ENCODE measurements at regions not wholly inside any gene's neighbourhood (a gene's known extent, or its start where the extent isn't known, plus 50 kb on each side); places are given as distances from the start of the nearest gene placed in this dataset.

- Histone ChIP-seq H3K4me2 (no peak overlapping the region), H3K27ac (no peak overlapping the region), H3K9me3 (no peaks in the 10 kb centered on the region), H3K4me1 (no peaks in the 10 kb centered on the region), H3K4me3 (no peak overlapping the region)
- DNase-seq (ENCODE audit: low read depth in 1 of 2, low spot score in 1 of 2), result no peak
- POLR2A ChIA-PET, result no interaction called here
- FAIRE-seq, result no peak
- WGBS (ENCODE audit: missing lambda C conversion rate), result 5% methylated on average over 4 of the region's 4 CpGs
- CTCF ChIA-PET, result no interaction called here
- ATAC-seq, result no peak
- TF ChIP-seq MYC (IDR thresholded peaks at IDR 0.05; ENCODE audit: borderline replicate concordance, low read length) (no peak), KDM5A (IDR thresholded peaks at IDR 0.05) (no peak), ZNF302 (CRISPR knock-in tag; IDR thresholded peaks at IDR 0.05) (no peak), JUN (IDR thresholded peaks at IDR 0.05) (no peak), BCL3 (IDR thresholded peaks at IDR 0.05) (no peak), HDAC2 (IDR thresholded peaks at IDR 0.05) (no peak), ZC3H11A (IDR thresholded peaks at IDR 0.05) (no peak), ZSCAN20 (CRISPR knock-in tag; IDR thresholded peaks at IDR 0.05) (no peak), HOXB13 (CRISPR knock-in tag; IDR thresholded peaks at IDR 0.05; ENCODE audit: low read depth) (no peak), REST (IDR thresholded peaks at IDR 0.05) (no peak), HOXB5 (CRISPR knock-in tag; IDR thresholded peaks at IDR 0.05) (no peak), POLR2A (IDR thresholded peaks at IDR 0.05; ENCODE audit: low read length) (no peak)
Measured at GRCh38 chr15:19992428-19992827, 549.2 kb downstream of the GOLGA6L6 start.

- DNase-seq (ENCODE audit: low read depth in 1 of 2, low spot score in 1 of 2), result no peak
- FAIRE-seq, result no peak
- Histone ChIP-seq H3K9me3 (no peaks in the 10 kb centered on the region), H3K4me1 (no peaks in the 10 kb centered on the region), H3K4me2 (no peak overlapping the region), H3K27ac (no peak overlapping the region), H3K4me3 (no peak overlapping the region)
- 3% methylated on average over 5 of the region's 5 CpGs for WGBS (ENCODE audit: missing lambda C conversion rate)
- CTCF ChIA-PET, result no interaction called here
- POLR2A ChIA-PET, result no interaction called here
- ATAC-seq, result no peak
- no peak for TF ChIP-seq BCL3 (IDR thresholded peaks at IDR 0.05)
- no peak for TF ChIP-seq CHD4 (IDR thresholded peaks at IDR 0.05; ENCODE audit: borderline replicate concordance)
- TF ChIP-seq CEBPB (IDR thresholded peaks at IDR 0.05), result no peak
- TF ChIP-seq KDM1A (IDR thresholded peaks at IDR 0.05; ENCODE audit: low read depth), result no peak
- no peak for TF ChIP-seq PBX3 (IDR thresholded peaks at IDR 0.05)
- no peak for TF ChIP-seq ZSCAN20 (CRISPR knock-in tag; IDR thresholded peaks at IDR 0.05)
- TF ChIP-seq HOXB5 (CRISPR knock-in tag; IDR thresholded peaks at IDR 0.05), result no peak
- no peak for TF ChIP-seq HES2 (IDR thresholded peaks at IDR 0.05)
- TF ChIP-seq HOXA7 (CRISPR knock-in tag; IDR thresholded peaks at IDR 0.05), result no peak
- no peak for TF ChIP-seq HOXB13 (CRISPR knock-in tag; IDR thresholded peaks at IDR 0.05; ENCODE audit: low read depth)
- no peak for TF ChIP-seq SMC3 (IDR thresholded peaks at IDR 0.05)
- TF ChIP-seq TFCP2L1 (CRISPR knock-in tag; IDR thresholded peaks at IDR 0.05), result no peak
- no peak for TF ChIP-seq ELK1 (IDR thresholded peaks at IDR 0.05; ENCODE audit: low read depth, low read length)
- TF ChIP-seq JUNB (IDR thresholded peaks at IDR 0.05), result no peak
- no peak for TF ChIP-seq HEYL (CRISPR knock-in tag; IDR thresholded peaks at IDR 0.05)
- TF ChIP-seq CBX2 (IDR thresholded peaks at IDR 0.05; ENCODE audit: borderline replicate concordance, low read depth), result no peak
Measured at GRCh38 chr15:19988094-19988660, 553.4 kb downstream of the GOLGA6L6 start.

All from A549 (cell line).